Neuronal stem cell (in vitro differentiated cells): ENCODE measurements at regions not wholly inside any gene's neighbourhood (a gene's known extent, or its start where the extent isn't known, plus 50 kb on each side); places are given as distances from the start of the nearest gene placed in this dataset.

Source experiments
- DNase-seq: peaks from one replicate; pipeline ENCODE4 v3.0.0-alpha.2; 2013; ENCODE audit warnings: low spot score
- H2AFZ ChIP-seq: one replicate; pipeline ENCODE4 v1.6.1; 2013; ENCODE audit warnings: mild to moderate bottlenecking, low read length, inconsistent platforms
- H2AK5ac ChIP-seq: 2 replicates; pipeline ENCODE4 v1.6.1; 2013; ENCODE audit warnings: low read depth, mild to moderate bottlenecking, inconsistent platforms, low read length, moderate library complexity, mixed read lengths
- H2BK120ac ChIP-seq: 2 replicates; pipeline ENCODE4 v1.6.1; 2013; ENCODE audit warnings: low read depth, mild to moderate bottlenecking, inconsistent platforms, low read length, moderate library complexity, mixed read lengths
- H2BK12ac ChIP-seq: one replicate; pipeline ENCODE4 v1.6.1; 2013; ENCODE audit warnings: low read length, inconsistent platforms
- H2BK15ac ChIP-seq: 2 replicates; pipeline ENCODE4 v1.6.1; 2013; ENCODE audit warnings: mild to moderate bottlenecking, low read length, inconsistent platforms, mixed read lengths
- H2BK5ac ChIP-seq: one replicate; pipeline ENCODE4 v1.6.1; 2013; ENCODE audit warnings: inconsistent platforms, mild to moderate bottlenecking, low read length, moderate library complexity
- H3K14ac ChIP-seq: one replicate; pipeline ENCODE4 v1.6.1; 2013; ENCODE audit warnings: low read length, inconsistent platforms
- H3K18ac ChIP-seq: 2 replicates; pipeline ENCODE4 v1.6.1; 2013; ENCODE audit warnings: low read length, inconsistent platforms
- H3K23ac ChIP-seq: 2 replicates; pipeline ENCODE4 v1.6.1; 2013; ENCODE audit warnings: low read depth, mild to moderate bottlenecking, mixed read lengths, low read length, inconsistent platforms; ENCODE audit not compliant: poor library complexity
- H3K27ac ChIP-seq: replicated peaks from 3 replicates; pipeline ENCODE4 v1.5.1; 2013; ENCODE audit warnings: low read length, inconsistent platforms
- H3K27me3 ChIP-seq, 3 experiments: 2 replicates each; pipeline ENCODE4 v1.6.1; 2013; ENCODE audit warnings: low read length in 3 of 3, mild to moderate bottlenecking in 2 of 3, inconsistent platforms in 1 of 3, low read depth in 1 of 3, mixed read lengths in 1 of 3, moderate library complexity in 1 of 3; ENCODE audit not compliant: control insufficient read depth in 3 of 3, insufficient read depth in 3 of 3
- H3K36me3 ChIP-seq, 2 donors: replicated peaks in 1 of 2; 2 replicates each; pipeline ENCODE4 v1.6.1; 2013; ENCODE audit warnings: low read length in 2 of 2; ENCODE audit not compliant: control insufficient read depth in 2 of 2, insufficient read depth in 2 of 2
- H3K4ac ChIP-seq: 2 replicates; pipeline ENCODE4 v1.6.1; 2013; ENCODE audit warnings: inconsistent platforms, mild to moderate bottlenecking, low read length, moderate library complexity
- H3K4me1 ChIP-seq, 2 donors: 1 replicate in 1 of 2; 2 replicates in 1 of 2; pipeline ENCODE4 v1.6.1; 2013; ENCODE audit warnings: low read length in 2 of 2, low read depth in 1 of 2; ENCODE audit not compliant: control insufficient read depth in 2 of 2, insufficient read depth in 1 of 2
- H3K4me2 ChIP-seq: one replicate; pipeline ENCODE4 v1.6.1; 2013; ENCODE audit warnings: mild to moderate bottlenecking, low read length, inconsistent platforms; ENCODE audit not compliant: insufficient read depth, poor library complexity, severe bottlenecking
- H3K4me3 ChIP-seq, 2 donors: 2 replicates each; pipeline ENCODE4 v1.5.1; 2013; ENCODE audit warnings: low read length in 2 of 2, mild to moderate bottlenecking in 2 of 2, inconsistent platforms in 1 of 2, moderate library complexity in 1 of 2
- H3K79me1 ChIP-seq: one replicate; pipeline ENCODE4 v1.6.1; 2013; ENCODE audit warnings: low read depth, mild to moderate bottlenecking, inconsistent platforms, low read length, moderate library complexity
- H3K9ac ChIP-seq: one replicate; pipeline ENCODE4 v1.6.1; 2013; ENCODE audit warnings: mild to moderate bottlenecking, low read depth, low read length, inconsistent platforms; ENCODE audit not compliant: poor library complexity
- H3K9me3 ChIP-seq, 2 donors: replicated peaks in 1 of 2; 2 replicates each; pipeline versions ENCODE3 to v1.6.1; 2013; ENCODE audit warnings: low read length in 2 of 2, mild to moderate bottlenecking in 2 of 2, inconsistent platforms in 1 of 2, low read depth in 1 of 2, mixed read lengths in 1 of 2, moderate library complexity in 1 of 2; ENCODE audit not compliant: control insufficient read depth in 2 of 2, insufficient read depth in 1 of 2
- H4K8ac ChIP-seq: one replicate; pipeline ENCODE4 v1.6.1; 2013; ENCODE audit warnings: low read depth, mild to moderate bottlenecking, inconsistent platforms, low read length, moderate library complexity
- H4K91ac ChIP-seq: one replicate; pipeline ENCODE4 v1.6.1; 2013; ENCODE audit warnings: low read length, low read depth, mild to moderate bottlenecking, inconsistent platforms; ENCODE audit not compliant: poor library complexity
- WGBS, 2 donors: extraction: QIAGEN DNeasy Blood & Tissue Kit; methylation state at CpG; one replicate each; pipeline ENCODE4 v1.1.7; 2013; ENCODE audit warnings: missing lambda C conversion rate in 2 of 2, mixed read lengths in 1 of 2; ENCODE audit not compliant: insufficient read length in 2 of 2, insufficient replicate concordance in 1 of 2; ENCODE audit errors: extremely low coverage in 2 of 2; 5-methylcytosine and 5-hydroxymethylcytosine counted together

GRCh38 chr2:176392744-176393414 lies 123.6 kb downstream of the MTX2 start:
- no peak overlapping the region for H2BK120ac ChIP-seq
- no CpG with 5 or more reads among the region's 3 CpGs for WGBS, 2 donors
- no peak overlapping the region for H2AFZ ChIP-seq
- no peak overlapping the region for H3K9ac ChIP-seq
- H2BK5ac ChIP-seq = no peak overlapping the region
- H3K14ac ChIP-seq = no peak overlapping the region
- H3K23ac ChIP-seq = no peak overlapping the region
- no peak overlapping the region for H3K27ac ChIP-seq
- H2BK15ac ChIP-seq = no peak overlapping the region
- H3K9me3 ChIP-seq = no peaks in the 10 kb centered on the region
- H3K27me3 ChIP-seq = no peaks in the 10 kb centered on the region
- H2AK5ac ChIP-seq = no peak overlapping the region
- H4K91ac ChIP-seq = no peak overlapping the region
- H3K18ac ChIP-seq = no peak overlapping the region
- H3K4me3 ChIP-seq = no peak overlapping the region
- no peak for DNase-seq
- H4K8ac ChIP-seq = no peak overlapping the region
- no peaks in the 10 kb centered on the region for H3K36me3 ChIP-seq
- H2BK12ac ChIP-seq = no peak overlapping the region
- H3K4me1 ChIP-seq = no peaks in the 10 kb centered on the region
- H3K79me1 ChIP-seq = no peaks in the 10 kb centered on the region
- no peak overlapping the region for H3K4ac ChIP-seq
- H3K4me2 ChIP-seq = no peak overlapping the region

- no peak overlapping the region for H3K9ac ChIP-seq
- no peak overlapping the region for H2AFZ ChIP-seq
- H3K4me3 ChIP-seq = no peak overlapping the region
- no peak overlapping the region for H3K4ac ChIP-seq
- no peaks in the 10 kb centered on the region for H3K79me1 ChIP-seq
- H3K23ac ChIP-seq = no peak overlapping the region
- H4K8ac ChIP-seq = no peak overlapping the region
- H3K4me1 ChIP-seq = no peaks in the 10 kb centered on the region
- no peak overlapping the region for H2BK12ac ChIP-seq
- no peaks in the 10 kb centered on the region for H3K27me3 ChIP-seq
- no peak overlapping the region for H3K27ac ChIP-seq
- H3K14ac ChIP-seq = no peak overlapping the region
- no peaks in the 10 kb centered on the region for H3K9me3 ChIP-seq
- no peak overlapping the region for H2AK5ac ChIP-seq
- no peak overlapping the region for H3K4me2 ChIP-seq
- H2BK5ac ChIP-seq = no peak overlapping the region
- DNase-seq = no peak
- H2BK120ac ChIP-seq = no peak overlapping the region
- no peak overlapping the region for H3K18ac ChIP-seq
- no peak overlapping the region for H4K91ac ChIP-seq
- H3K36me3 ChIP-seq = no peaks in the 10 kb centered on the region
- no peak overlapping the region for H2BK15ac ChIP-seq
- no CpG with 5 or more reads among the region's 3 CpGs for WGBS, 2 donors
These were observed 126.1 kb downstream of the MTX2 start for GRCh38 chr2:176395273-176395854.

GRCh38 chr2:176398243-176399073 lies 129.2 kb downstream of the MTX2 start:
- no CpG with 5 or more reads among the region's 2 CpGs for WGBS, 2 donors

GRCh38 chr2:176399074-176399598 lies 129.9 kb downstream of the MTX2 start:
- no peak overlapping the region for H3K9ac ChIP-seq
- no peak overlapping the region for H2BK15ac ChIP-seq
- H3K27ac ChIP-seq = no peak overlapping the region
- H4K8ac ChIP-seq = no peak overlapping the region
- DNase-seq = no peak
- no peak overlapping the region for H3K23ac ChIP-seq
- no peak overlapping the region for H2BK120ac ChIP-seq
- H3K9me3 ChIP-seq = no peaks in the 10 kb centered on the region
- no peak overlapping the region for H3K4ac ChIP-seq
- H3K4me2 ChIP-seq = no peak overlapping the region
- H3K36me3 ChIP-seq = no peaks in the 10 kb centered on the region
- no peak overlapping the region for H3K14ac ChIP-seq
- no peak overlapping the region for H4K91ac ChIP-seq
- no peak overlapping the region for H2AFZ ChIP-seq
- no peaks in the 10 kb centered on the region for H3K27me3 ChIP-seq
- no peaks in the 10 kb centered on the region for H3K79me1 ChIP-seq
- no peak overlapping the region for H2AK5ac ChIP-seq
- H3K4me3 ChIP-seq = no peak overlapping the region
- H2BK12ac ChIP-seq = no peak overlapping the region
- no peak overlapping the region for H3K18ac ChIP-seq
- H3K4me1 ChIP-seq = no peaks in the 10 kb centered on the region
- no peak overlapping the region for H2BK5ac ChIP-seq

More at GRCh38 chr2:176398243-176399073, 129.2 kb downstream of the MTX2 start:
- H3K18ac ChIP-seq = no peak overlapping the region
- H2AFZ ChIP-seq = no peak overlapping the region
- no peak overlapping the region for H3K4me3 ChIP-seq
- H4K91ac ChIP-seq = no peak overlapping the region
- H2BK120ac ChIP-seq = no peak overlapping the region
- no peak overlapping the region for H3K23ac ChIP-seq
- H2BK15ac ChIP-seq = no peak overlapping the region
- no peak overlapping the region for H2BK12ac ChIP-seq
- DNase-seq = no peak
- H3K4me2 ChIP-seq = no peak overlapping the region
- no peak overlapping the region for H3K14ac ChIP-seq
- no peaks in the 10 kb centered on the region for H3K27me3 ChIP-seq
- no peak overlapping the region for H3K4ac ChIP-seq
- H3K27ac ChIP-seq = no peak overlapping the region
- H3K4me1 ChIP-seq = no peaks in the 10 kb centered on the region
- H3K9ac ChIP-seq = no peak overlapping the region
- H2BK5ac ChIP-seq = no peak overlapping the region
- no peaks in the 10 kb centered on the region for H3K9me3 ChIP-seq
- H3K79me1 ChIP-seq = no peaks in the 10 kb centered on the region
- no peak overlapping the region for H4K8ac ChIP-seq
- H3K36me3 ChIP-seq = no peaks in the 10 kb centered on the region
- no peak overlapping the region for H2AK5ac ChIP-seq
